ENCODE measurements at regions not wholly inside any gene's neighbourhood (a gene's known extent, or its start where the extent isn't known, plus 50 kb on each side); places are given as distances from the start of the nearest gene placed in this dataset.

- Histone ChIP-seq H3K4me1 (ENCODE audit: low read depth) (no peaks in the 10 kb centered on the region), H3K36me3 (ENCODE audit: low read depth) (no peaks in the 10 kb centered on the region), H3K9me3 (no peaks in the 10 kb centered on the region), H3K4me3 (no peak overlapping the region)
- no peak for ATAC-seq
- DNase-seq, result no peak
- intact Hi-C loops (cut with DNase I, micrococcal nuclease), result no loop called here
- TF ChIP-seq CTCF (IDR thresholded peaks at IDR 0.05), result no peak
These were observed 190.5 kb upstream of the C1orf174 start for GRCh38 chr1:4090556-4090955.

GRCh38 chr1:4090976-4091660 lies 191.0 kb upstream of the C1orf174 start:
- DNase-seq, result no peak
- H3K36me3 ChIP-seq (ENCODE audit: low read depth), result no peaks in the 10 kb centered on the region
- no peaks in the 10 kb centered on the region for H3K4me1 ChIP-seq (ENCODE audit: low read depth)
- H3K9me3 ChIP-seq, result peaks cover 2% of the 10 kb centered on the region
- TF ChIP-seq CTCF (IDR thresholded peaks at IDR 0.05), result no peak
- no peak for ATAC-seq
- no peak overlapping the region for H3K4me3 ChIP-seq
- intact Hi-C loops (cut with DNase I, micrococcal nuclease), result no loop called here

- Histone ChIP-seq H3K9me3 (peaks cover 5% of the 10 kb centered on the region), H3K4me3 (no peak overlapping the region), H3K4me1 (ENCODE audit: low read depth) (no peaks in the 10 kb centered on the region), H3K36me3 (ENCODE audit: low read depth) (no peaks in the 10 kb centered on the region)
- ATAC-seq (no peak), DNase-seq (no peak)
- intact Hi-C loops (cut with DNase I, micrococcal nuclease), result no loop called here
- no peak for TF ChIP-seq CTCF (IDR thresholded peaks at IDR 0.05)
These were observed 191.9 kb upstream of the C1orf174 start for GRCh38 chr1:4091996-4092395.

GRCh38 chr1:4093856-4094565 lies 193.9 kb upstream of the C1orf174 start:
- H3K4me1 ChIP-seq (ENCODE audit: low read depth), result no peaks in the 10 kb centered on the region
- intact Hi-C loops (cut with DNase I, micrococcal nuclease), result no loop called here
- no peak overlapping the region for H3K4me3 ChIP-seq
- DNase-seq (no peak), ATAC-seq (no peak)
- H3K9me3 ChIP-seq, result peaks cover 5% of the 10 kb centered on the region
- no peaks in the 10 kb centered on the region for H3K36me3 ChIP-seq (ENCODE audit: low read depth)
- TF ChIP-seq CTCF (IDR thresholded peaks at IDR 0.05), result no peak

DNA sequence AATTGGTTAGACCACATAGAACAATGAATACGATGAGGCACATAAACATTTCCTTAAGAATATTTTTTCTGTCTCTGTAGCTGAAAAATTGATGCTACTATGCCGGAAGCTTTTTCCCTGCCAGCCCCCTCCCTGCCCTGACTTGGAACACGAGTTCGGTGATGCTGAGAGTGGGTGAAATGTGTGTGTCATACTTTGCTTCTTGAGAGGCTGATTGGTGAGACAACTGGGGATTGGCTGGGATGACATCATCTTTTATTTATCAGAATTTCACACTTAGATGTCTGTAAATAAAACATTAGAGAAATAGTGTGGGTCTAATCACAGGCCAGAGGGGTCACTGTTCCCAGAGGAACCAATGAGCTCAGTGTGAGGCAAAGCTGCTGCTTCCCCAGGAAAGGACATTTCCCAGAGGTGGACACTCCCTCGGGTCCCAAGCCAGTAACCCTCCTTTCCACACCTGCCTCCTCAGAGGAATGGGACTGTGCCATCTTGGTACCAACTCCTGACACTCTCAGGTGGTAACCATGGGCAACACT lies 195.4 kb upstream of the C1orf174 start:
- ATAC-seq (no peak), DNase-seq (no peak)
- no peak for TF ChIP-seq CTCF (IDR thresholded peaks at IDR 0.05)
- Histone ChIP-seq H3K9me3 (peaks cover 5% of the 10 kb centered on the region), H3K4me3 (no peak overlapping the region), H3K36me3 (ENCODE audit: low read depth) (no peaks in the 10 kb centered on the region), H3K4me1 (ENCODE audit: low read depth) (no peaks in the 10 kb centered on the region)
- intact Hi-C loops (cut with DNase I, micrococcal nuclease), result no loop called here

Measured in mucosa of descending colon (tissue), 3 donors.